HG02798 (cell line): ENCODE measurements at regions not wholly inside any gene's neighbourhood (a gene's known extent, or its start where the extent isn't known, plus 50 kb on each side); places are given as distances from the start of the nearest gene placed in this dataset.
A peak's percentile ranks its signal among the peaks of the same experiment; 100 is the strongest.
"Not testable (repeated sequence)": the region's sequence is repeated elsewhere in the genome, so short reads cannot be mapped to it uniquely, and the experiment has no call there.

Experiments
- ATAC-seq: cut with Tn5 transposase; IDR thresholded peaks from one replicate; pipeline ENCODE4 v1.9.1; 2021; ENCODE audit warnings: mild to moderate bottlenecking; ENCODE audit not compliant: unreplicated experiment, poor library complexity

- peak; percentile 57 for ATAC-seq
Observed at GRCh38 chr12:27133022-27133590, 50.7 kb upstream of the C12orf71 start.

- ATAC-seq = no peak
Observed at GRCh38 chr12:27140478-27140969, 58.1 kb upstream of the C12orf71 start.

- peak; percentile 41 for ATAC-seq
Observed at GRCh38 chr12:27142101-27142721, 59.8 kb upstream of the C12orf71 start.

GRCh38 chr12:27143256-27144069, 61.1 kb upstream of the C12orf71 start:
- no peak for ATAC-seq

GRCh38 chr12:27145725-27146124, 63.3 kb upstream of the C12orf71 start:
- ATAC-seq = peak; percentile 60

GRCh38 chr12:27148373-27148772, 66.0 kb upstream of the C12orf71 start:
- ATAC-seq = no peak

GRCh38 chr12:27148791-27149190, 66.4 kb upstream of the C12orf71 start:
- no peak for ATAC-seq

GRCh38 chr12:27151479-27151878, 69.1 kb upstream of the C12orf71 start:
- ATAC-seq = no peak

GRCh38 chr12:27158297-27158696, 75.9 kb upstream of the C12orf71 start:
- ATAC-seq = no peak

GRCh38 chr12:27161458-27162228, 79.3 kb upstream of the C12orf71 start:
- ATAC-seq = peak; percentile 74

GRCh38 chr12:27162229-27162537, 79.8 kb upstream of the C12orf71 start:
- ATAC-seq = no peak

GRCh38 chr12:27163048-27163715, 80.8 kb upstream of the C12orf71 start:
- ATAC-seq = no peak

- ATAC-seq = no peak
Observed at GRCh38 chr12:27163894-27164293, 80.2 kb upstream of the STK38L start.

- no peak for ATAC-seq
Observed at GRCh38 chr12:27164330-27165040, 79.6 kb upstream of the STK38L start.

- not testable (repeated sequence) for ATAC-seq
Observed at GRCh38 chr12:27165958-27166357, 78.1 kb upstream of the STK38L start.

GRCh38 chr12:27171494-27171893, 72.6 kb upstream of the STK38L start:
- not testable (repeated sequence) for ATAC-seq

GRCh38 chr12:27176765-27177164, 67.3 kb upstream of the STK38L start:
- ATAC-seq = no peak

- no peak for ATAC-seq
Observed at GRCh38 chr12:27177706-27178105, 66.4 kb upstream of the STK38L start.

- no peak for ATAC-seq
Observed at GRCh38 chr12:27178255-27178654, 65.8 kb upstream of the STK38L start.
